ENCODE measurements at regions not wholly inside any gene's neighbourhood (a gene's known extent, or its start where the extent isn't known, plus 50 kb on each side); places are given as distances from the start of the nearest gene placed in this dataset.

- TF ChIP-seq MYC (IDR thresholded peaks at IDR 0.05; ENCODE audit: low read depth, low read length) (no peak), CTCF (IDR thresholded peaks at IDR 0.05; ENCODE audit: low read depth, low read length) (no peak), POLR2A (IDR thresholded peaks at IDR 0.05; ENCODE audit: extremely low read depth, insufficient read length) (no peak)
Measured at GRCh38 chr10:61547297-61547696, 94.1 kb upstream of the TMEM26 start.

All from NB4 (cell line).